OCI-LY7 (cell line): ENCODE measurements at regions not wholly inside any gene's neighbourhood (a gene's known extent, or its start where the extent isn't known, plus 50 kb on each side); places are given as distances from the start of the nearest gene placed in this dataset.

Source experiments
- EZH2phosphoT487 ChIP-seq: fragments of 200-600 bp; sonication (generic); IDR thresholded peaks from 2 replicates; pipeline ENCODE4 v1.6.1; 2018; ENCODE audit warnings: low read depth, borderline replicate concordance, mild to moderate bottlenecking, mixed run types, antibody characterized with exemption, low read length, moderate library complexity, mixed read lengths
- TF ChIP-seq, protein P1 (sequence below): fragments of 200-600 bp; sonication (generic); conservative IDR thresholded peaks from 2 replicates; pipeline ENCODE4 v1.5.1; 2014; ENCODE audit warnings: mild to moderate bottlenecking, antibody characterized with exemption, low read length, moderate library complexity, mixed read lengths

DNA sequence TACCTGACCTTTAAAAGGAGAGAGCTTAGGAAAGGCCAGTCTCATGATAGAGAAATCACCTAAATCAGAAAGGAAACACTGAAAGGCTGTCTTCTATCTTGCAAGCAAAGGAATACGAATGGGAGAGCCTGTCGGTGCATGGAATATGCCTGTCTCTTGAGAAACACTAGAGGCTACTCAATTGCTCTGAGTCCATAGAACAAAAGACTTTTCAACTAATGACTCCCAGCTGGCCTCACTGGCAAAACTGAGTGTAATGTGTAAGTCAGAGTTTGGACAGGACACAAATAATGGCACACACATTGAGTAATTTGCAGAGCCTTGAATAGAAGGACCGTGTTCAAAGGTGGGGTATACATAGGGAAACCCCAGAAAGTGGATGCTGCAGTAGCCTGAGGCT lies 171.0 kb upstream of the ARHGAP20 start:
- TF ChIP-seq, protein P1, sequence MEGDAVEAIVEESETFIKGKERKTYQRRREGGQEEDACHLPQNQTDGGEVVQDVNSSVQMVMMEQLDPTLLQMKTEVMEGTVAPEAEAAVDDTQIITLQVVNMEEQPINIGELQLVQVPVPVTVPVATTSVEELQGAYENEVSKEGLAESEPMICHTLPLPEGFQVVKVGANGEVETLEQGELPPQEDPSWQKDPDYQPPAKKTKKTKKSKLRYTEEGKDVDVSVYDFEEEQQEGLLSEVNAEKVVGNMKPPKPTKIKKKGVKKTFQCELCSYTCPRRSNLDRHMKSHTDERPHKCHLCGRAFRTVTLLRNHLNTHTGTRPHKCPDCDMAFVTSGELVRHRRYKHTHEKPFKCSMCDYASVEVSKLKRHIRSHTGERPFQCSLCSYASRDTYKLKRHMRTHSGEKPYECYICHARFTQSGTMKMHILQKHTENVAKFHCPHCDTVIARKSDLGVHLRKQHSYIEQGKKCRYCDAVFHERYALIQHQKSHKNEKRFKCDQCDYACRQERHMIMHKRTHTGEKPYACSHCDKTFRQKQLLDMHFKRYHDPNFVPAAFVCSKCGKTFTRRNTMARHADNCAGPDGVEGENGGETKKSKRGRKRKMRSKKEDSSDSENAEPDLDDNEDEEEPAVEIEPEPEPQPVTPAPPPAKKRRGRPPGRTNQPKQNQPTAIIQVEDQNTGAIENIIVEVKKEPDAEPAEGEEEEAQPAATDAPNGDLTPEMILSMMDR = no peak
- TF ChIP-seq EZH2phosphoT487 = no peak
